ENCODE measurements at regions not wholly inside any gene's neighbourhood (a gene's known extent, or its start where the extent isn't known, plus 50 kb on each side); places are given as distances from the start of the nearest gene placed in this dataset.

GRCh38 chrX:20477836-20478524 is 211.3 kb upstream of the RPS6KA3 start:
- no peak for TF ChIP-seq POLR2A (IDR thresholded peaks at IDR 0.05; ENCODE audit: low read length)
- no peak for TF ChIP-seq GATA1 (IDR thresholded peaks at IDR 0.05; ENCODE audit: low read depth, low read length)
